Suprapubic skin (tissue), 4 donors: ENCODE measurements at regions not wholly inside any gene's neighbourhood (a gene's known extent, or its start where the extent isn't known, plus 50 kb on each side); places are given as distances from the start of the nearest gene placed in this dataset.

Experiments used
- DNase-seq, 2 donors: peaks; one replicate each; pipeline ENCODE4 v3.0.0-alpha.2; 2019; ENCODE audit warnings: low spot score in 2 of 2
- H3K27ac ChIP-seq: fragments of 200-600 bp; sonication (generic); one replicate; pipeline ENCODE4 v1.5.1; 2019
- H3K27me3 ChIP-seq: fragments of 200-600 bp; sonication (generic); one replicate; pipeline ENCODE4 v1.5.1; 2019
- H3K36me3 ChIP-seq: fragments of 200-600 bp; sonication (generic); one replicate; pipeline ENCODE4 v1.5.1; 2019
- H3K4me1 ChIP-seq: fragments of 200-600 bp; sonication (generic); one replicate; pipeline ENCODE4 v1.5.1; 2019
- H3K4me3 ChIP-seq: fragments of 200-600 bp; sonication (generic); one replicate; pipeline ENCODE4 v1.5.1; 2019; ENCODE audit warnings: mild to moderate bottlenecking
- H3K9me3 ChIP-seq: fragments of 200-600 bp; sonication (generic); one replicate; pipeline ENCODE4 v1.5.1; 2019
- EP300 ChIP-seq: sonication (generic); formaldehyde crosslinking; IDR thresholded peaks from one replicate; pipeline ENCODE4 v1.6.1; 2017; ENCODE audit warnings: antibody characterized with exemption
- POLR2A ChIP-seq, 2 donors: fragments of 450-650 bp; IDR thresholded peaks; one replicate each; pipeline ENCODE4 v1.6.1; 2017; ENCODE audit warnings: antibody characterized with exemption in 2 of 2, mild to moderate bottlenecking in 2 of 2, moderate library complexity in 2 of 2
- POLR2AphosphoS5 ChIP-seq, 3 donors: sonication (generic); formaldehyde crosslinking; IDR thresholded peaks; one replicate each; pipeline ENCODE4 v1.6.1; 2017; ENCODE audit warnings: antibody characterized with exemption in 3 of 3
- WGBS: methylation state at CpG from one replicate; pipeline ENCODE4 v1.1.5; 2018; 5-methylcytosine and 5-hydroxymethylcytosine counted together
- TF ChIP-seq, protein P1 (sequence below), 2 donors: fragments of 200-600 bp in 1 of 2; fragments of 450-650 bp in 1 of 2; sonication (generic) in 1 of 2; IDR thresholded peaks; one replicate each; pipeline ENCODE4 v1.5.1; 2016 to 2019; ENCODE audit warnings: antibody characterized with exemption in 2 of 2, mild to moderate bottlenecking in 1 of 2, moderate library complexity in 1 of 2

DNA sequence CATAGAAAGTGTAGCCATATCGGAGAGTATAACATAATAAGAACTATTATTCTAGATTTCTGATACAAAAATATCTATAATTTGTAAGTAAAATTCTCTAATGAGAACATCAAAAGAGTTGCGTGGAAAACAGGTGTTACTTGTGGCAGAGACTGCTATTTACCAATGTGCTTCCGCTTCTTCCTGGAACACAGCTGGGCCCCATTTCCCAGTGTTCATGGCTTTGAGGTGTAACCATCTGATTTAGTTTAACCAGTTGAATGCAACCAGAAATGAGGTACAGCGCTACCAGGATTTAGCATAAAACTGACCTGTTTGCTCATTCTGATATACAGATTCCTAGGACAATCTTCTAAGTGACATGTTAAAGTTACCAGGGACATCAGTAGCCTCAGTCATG lies 1055.2 kb downstream of the IGSF11 start:
- no peaks in the 10 kb centered on the region for H3K27me3 ChIP-seq
- 90% methylated on average over 4 of the region's 4 CpGs for WGBS
- H3K4me3 ChIP-seq: no peak overlapping the region
- TF ChIP-seq, protein P1, sequence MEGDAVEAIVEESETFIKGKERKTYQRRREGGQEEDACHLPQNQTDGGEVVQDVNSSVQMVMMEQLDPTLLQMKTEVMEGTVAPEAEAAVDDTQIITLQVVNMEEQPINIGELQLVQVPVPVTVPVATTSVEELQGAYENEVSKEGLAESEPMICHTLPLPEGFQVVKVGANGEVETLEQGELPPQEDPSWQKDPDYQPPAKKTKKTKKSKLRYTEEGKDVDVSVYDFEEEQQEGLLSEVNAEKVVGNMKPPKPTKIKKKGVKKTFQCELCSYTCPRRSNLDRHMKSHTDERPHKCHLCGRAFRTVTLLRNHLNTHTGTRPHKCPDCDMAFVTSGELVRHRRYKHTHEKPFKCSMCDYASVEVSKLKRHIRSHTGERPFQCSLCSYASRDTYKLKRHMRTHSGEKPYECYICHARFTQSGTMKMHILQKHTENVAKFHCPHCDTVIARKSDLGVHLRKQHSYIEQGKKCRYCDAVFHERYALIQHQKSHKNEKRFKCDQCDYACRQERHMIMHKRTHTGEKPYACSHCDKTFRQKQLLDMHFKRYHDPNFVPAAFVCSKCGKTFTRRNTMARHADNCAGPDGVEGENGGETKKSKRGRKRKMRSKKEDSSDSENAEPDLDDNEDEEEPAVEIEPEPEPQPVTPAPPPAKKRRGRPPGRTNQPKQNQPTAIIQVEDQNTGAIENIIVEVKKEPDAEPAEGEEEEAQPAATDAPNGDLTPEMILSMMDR (IDR thresholded peaks at IDR 0.05): no peak
- no peak for TF ChIP-seq EP300
- no peak for TF ChIP-seq POLR2AphosphoS5 (IDR thresholded peaks at IDR 0.05)
- no peak for TF ChIP-seq POLR2A (IDR thresholded peaks at IDR 0.05)
- H3K27ac ChIP-seq: no peak overlapping the region
- no peak for DNase-seq
- no peaks in the 10 kb centered on the region for H3K9me3 ChIP-seq
- no peaks in the 10 kb centered on the region for H3K4me1 ChIP-seq
- H3K36me3 ChIP-seq: no peaks in the 10 kb centered on the region

- no peak for DNase-seq
- Histone ChIP-seq H3K4me3 (no peak overlapping the region), H3K27ac (no peak overlapping the region), H3K4me1 (no peaks in the 10 kb centered on the region), H3K36me3 (no peaks in the 10 kb centered on the region), H3K9me3 (no peaks in the 10 kb centered on the region), H3K27me3 (no peaks in the 10 kb centered on the region)
- no peak for TF ChIP-seq POLR2AphosphoS5 (IDR thresholded peaks at IDR 0.05)
- no peak for TF ChIP-seq EP300
- no peak for TF ChIP-seq POLR2A (IDR thresholded peaks at IDR 0.05)
- TF ChIP-seq, protein P1 (IDR thresholded peaks at IDR 0.05): no peak
- WGBS: 68% methylated on average over 4 of the region's 4 CpGs
Measured at GRCh38 chr3:117987256-117987655, 1047.4 kb downstream of the IGSF11 start.

DNA sequence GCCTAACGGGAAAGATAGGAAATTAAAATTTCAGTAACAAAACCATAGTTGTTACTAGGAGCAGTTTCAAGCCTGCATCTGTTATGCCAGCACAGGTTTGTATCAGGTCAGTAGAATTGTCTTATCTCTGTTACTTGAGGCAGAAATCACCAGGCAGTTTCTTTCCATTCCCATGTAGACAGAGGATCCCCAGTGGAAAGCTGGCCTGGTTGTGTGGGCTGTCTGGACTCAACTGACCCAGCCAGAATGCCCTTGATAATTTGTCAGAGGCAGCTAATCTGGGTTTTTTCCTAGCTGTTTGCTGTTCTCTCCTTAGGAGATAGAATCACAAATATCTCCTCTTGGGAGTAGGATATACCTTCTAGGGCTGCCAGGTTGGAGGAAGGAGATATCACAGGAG lies 1044.7 kb downstream of the IGSF11 start:
- Histone ChIP-seq H3K36me3 (no peaks in the 10 kb centered on the region), H3K4me1 (no peaks in the 10 kb centered on the region), H3K27me3 (peaks cover 11% of the 10 kb centered on the region), H3K4me3 (no peak overlapping the region), H3K9me3 (no peaks in the 10 kb centered on the region), H3K27ac (no peak overlapping the region)
- DNase-seq: no peak
- TF ChIP-seq POLR2A (IDR thresholded peaks at IDR 0.05) (no peak), EP300 (no peak), POLR2AphosphoS5 (IDR thresholded peaks at IDR 0.05) (no peak)
- TF ChIP-seq, protein P1 (IDR thresholded peaks at IDR 0.05): no peak
- 78% methylated on average over 1 of the region's 1 CpG for WGBS

- Histone ChIP-seq H3K4me1 (no peaks in the 10 kb centered on the region), H3K27me3 (peaks cover 13% of the 10 kb centered on the region), H3K27ac (no peak overlapping the region), H3K9me3 (no peaks in the 10 kb centered on the region), H3K36me3 (no peaks in the 10 kb centered on the region), H3K4me3 (no peak overlapping the region)
- TF ChIP-seq EP300 (no peak), POLR2A (IDR thresholded peaks at IDR 0.05) (no peak), POLR2AphosphoS5 (IDR thresholded peaks at IDR 0.05) (no peak)
- TF ChIP-seq, protein P1 (IDR thresholded peaks at IDR 0.05): no peak
- no peak for DNase-seq
- 90% methylated on average over 1 of the region's 1 CpG for WGBS
Measured at GRCh38 chr3:117990627-117991026, 1044.0 kb downstream of the IGSF11 start.

DNA sequence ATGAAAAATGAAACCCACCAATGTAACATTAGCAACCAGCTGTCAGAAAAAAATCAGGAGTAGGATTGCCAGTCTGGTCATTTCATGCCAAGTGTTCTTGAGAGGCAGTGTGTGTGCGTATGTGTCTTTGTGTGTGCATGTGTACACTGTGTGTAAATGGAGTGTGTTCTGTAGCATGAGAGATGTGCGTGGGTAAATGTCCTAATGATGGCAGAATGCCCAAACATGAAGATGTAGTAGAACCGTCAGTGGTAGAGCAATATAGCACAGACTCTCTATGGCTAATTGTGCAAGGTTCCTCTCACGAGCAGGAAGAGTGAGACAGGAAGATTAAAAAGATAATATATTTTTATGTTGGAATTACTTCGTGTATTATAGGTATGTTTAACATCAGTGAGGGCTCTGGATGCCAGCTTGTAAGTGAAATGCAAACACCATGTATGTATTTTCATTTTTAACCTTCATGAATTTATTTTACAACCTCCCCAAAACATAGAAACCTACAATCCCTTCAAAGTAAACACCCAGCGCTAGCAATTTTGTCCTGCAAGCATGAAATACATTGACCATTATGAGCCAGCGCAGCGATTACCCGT lies 1038.7 kb downstream of the IGSF11 start:
- peak overlapping the region; percentile 51 for H3K4me3 ChIP-seq

More for the DNA sequence above, 1038.7 kb downstream of the IGSF11 start:
- Histone ChIP-seq H3K4me1 (peaks cover 16% of the 10 kb centered on the region), H3K27me3 (peaks cover 27% of the 10 kb centered on the region), H3K27ac (no peak overlapping the region), H3K36me3 (no peaks in the 10 kb centered on the region), H3K9me3 (no peaks in the 10 kb centered on the region)
- WGBS: 13% methylated on average over 9 of the region's 9 CpGs
- TF ChIP-seq, protein P1 (IDR thresholded peaks at IDR 0.05): no peak
- TF ChIP-seq EP300 (no peak), POLR2AphosphoS5 (IDR thresholded peaks at IDR 0.05) (no peak), POLR2A (IDR thresholded peaks at IDR 0.05) (no peak)
- DNase-seq: no peak
